AG09309 (cell line): ENCODE measurements at regions not wholly inside any gene's neighbourhood (a gene's known extent, or its start where the extent isn't known, plus 50 kb on each side); places are given as distances from the start of the nearest gene placed in this dataset.

ENCODE experiments used
- DNase-seq: peaks from one replicate; pipeline ENCODE4 v3.0.0-alpha.2; 2010; ENCODE audit warnings: low read depth
- H3K4me3 ChIP-seq: 2 replicates; pipeline ENCODE4 v1.5.1; 2011; ENCODE audit warnings: mild to moderate bottlenecking, low read depth, low read length, moderate library complexity; ENCODE audit not compliant: control insufficient read depth
- TF ChIP-seq, protein P1 (sequence below): IDR thresholded peaks from 2 replicates; pipeline ENCODE4 v1.5.1; 2011; ENCODE audit warnings: mild to moderate bottlenecking, low read depth, low read length, inconsistent platforms; ENCODE audit not compliant: insufficient read depth, control insufficient read depth; ENCODE audit errors: missing control alignments

DNA sequence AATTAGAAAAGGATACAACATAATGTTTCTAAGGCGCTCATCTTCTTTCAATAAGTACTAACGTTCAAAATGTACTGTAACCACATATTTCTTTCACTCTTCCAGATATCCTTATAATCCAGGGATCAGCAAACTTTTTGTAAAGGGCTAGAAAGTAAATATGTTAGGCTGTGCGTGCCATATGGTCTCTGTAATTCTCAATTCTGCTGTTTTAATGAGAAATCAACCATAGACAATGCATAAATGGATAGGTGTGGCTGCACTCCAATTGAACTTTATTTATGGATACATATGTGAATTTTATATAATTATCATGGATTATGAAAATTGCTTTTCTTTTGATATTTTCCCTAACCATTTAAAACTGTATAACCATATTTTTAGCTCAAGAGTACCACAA, 459.4 kb downstream of the EPHA4 start:
- TF ChIP-seq, protein P1, sequence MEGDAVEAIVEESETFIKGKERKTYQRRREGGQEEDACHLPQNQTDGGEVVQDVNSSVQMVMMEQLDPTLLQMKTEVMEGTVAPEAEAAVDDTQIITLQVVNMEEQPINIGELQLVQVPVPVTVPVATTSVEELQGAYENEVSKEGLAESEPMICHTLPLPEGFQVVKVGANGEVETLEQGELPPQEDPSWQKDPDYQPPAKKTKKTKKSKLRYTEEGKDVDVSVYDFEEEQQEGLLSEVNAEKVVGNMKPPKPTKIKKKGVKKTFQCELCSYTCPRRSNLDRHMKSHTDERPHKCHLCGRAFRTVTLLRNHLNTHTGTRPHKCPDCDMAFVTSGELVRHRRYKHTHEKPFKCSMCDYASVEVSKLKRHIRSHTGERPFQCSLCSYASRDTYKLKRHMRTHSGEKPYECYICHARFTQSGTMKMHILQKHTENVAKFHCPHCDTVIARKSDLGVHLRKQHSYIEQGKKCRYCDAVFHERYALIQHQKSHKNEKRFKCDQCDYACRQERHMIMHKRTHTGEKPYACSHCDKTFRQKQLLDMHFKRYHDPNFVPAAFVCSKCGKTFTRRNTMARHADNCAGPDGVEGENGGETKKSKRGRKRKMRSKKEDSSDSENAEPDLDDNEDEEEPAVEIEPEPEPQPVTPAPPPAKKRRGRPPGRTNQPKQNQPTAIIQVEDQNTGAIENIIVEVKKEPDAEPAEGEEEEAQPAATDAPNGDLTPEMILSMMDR = no peak
- no peak overlapping the region for H3K4me3 ChIP-seq
- no peak for DNase-seq

DNA sequence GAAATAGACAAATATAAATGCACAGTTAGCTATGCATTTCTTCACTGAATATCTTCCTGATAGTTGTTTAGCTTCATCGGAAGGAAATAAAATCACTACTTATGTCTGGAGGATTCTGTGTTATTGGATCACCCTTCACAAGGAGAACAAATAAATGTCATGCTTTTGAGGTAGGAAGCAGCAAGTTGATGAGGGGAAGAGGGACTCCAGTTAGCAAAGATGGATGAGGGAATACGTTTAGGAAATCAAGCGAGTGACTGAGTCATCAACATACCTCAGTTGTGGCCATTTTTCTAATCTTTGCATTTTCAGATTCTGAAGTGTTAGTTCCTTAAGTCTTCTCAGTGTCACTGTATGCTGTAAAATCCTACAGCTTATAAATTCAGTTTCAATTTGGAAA, 456.2 kb downstream of the EPHA4 start:
- TF ChIP-seq, protein P1 = no peak
- no peak for DNase-seq
- H3K4me3 ChIP-seq = no peak overlapping the region

DNA sequence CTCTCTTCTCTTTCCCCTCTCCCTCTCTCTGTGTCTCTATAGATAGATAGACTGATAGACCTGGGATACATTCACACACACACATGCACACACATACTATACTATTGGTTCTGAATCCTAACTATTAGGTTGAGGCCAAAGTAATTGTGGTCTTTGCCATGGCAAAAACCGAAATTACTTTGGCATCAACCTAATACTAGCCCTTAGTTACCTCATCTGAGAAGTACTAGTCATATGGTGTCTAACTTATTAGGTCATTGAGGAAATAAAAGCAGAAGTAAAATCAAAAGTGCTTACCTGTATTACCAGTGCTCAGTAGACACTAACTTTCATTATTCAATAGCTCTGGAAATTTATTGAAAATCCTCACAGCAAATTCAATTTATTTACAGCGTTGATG, 451.5 kb downstream of the EPHA4 start:
- no peak for DNase-seq
- TF ChIP-seq, protein P1 = no peak

DNA sequence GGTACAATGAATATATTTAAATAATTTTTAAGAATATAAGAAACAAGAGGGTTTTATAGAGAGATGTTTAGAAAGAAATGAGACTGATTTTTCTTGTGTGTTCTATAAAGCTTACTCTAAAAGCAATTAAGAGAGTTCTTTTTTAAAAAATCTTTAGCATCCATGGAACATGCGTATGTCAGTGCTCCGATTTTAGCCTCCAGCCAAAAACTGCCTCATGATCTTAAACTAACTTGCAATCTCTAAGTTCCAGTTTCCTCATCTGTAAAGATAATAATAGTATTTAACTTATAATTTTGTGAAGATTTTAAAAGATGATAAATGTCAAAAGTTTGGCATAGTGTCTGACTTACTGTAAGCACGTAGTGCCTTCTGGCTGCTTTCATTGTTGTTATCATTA, 448.7 kb downstream of the EPHA4 start:
- TF ChIP-seq, protein P1 = no peak
- H3K4me3 ChIP-seq = no peak overlapping the region
- no peak for DNase-seq

More for the DNA sequence above, 451.5 kb downstream of the EPHA4 start:
- H3K4me3 ChIP-seq = no peak overlapping the region

DNA sequence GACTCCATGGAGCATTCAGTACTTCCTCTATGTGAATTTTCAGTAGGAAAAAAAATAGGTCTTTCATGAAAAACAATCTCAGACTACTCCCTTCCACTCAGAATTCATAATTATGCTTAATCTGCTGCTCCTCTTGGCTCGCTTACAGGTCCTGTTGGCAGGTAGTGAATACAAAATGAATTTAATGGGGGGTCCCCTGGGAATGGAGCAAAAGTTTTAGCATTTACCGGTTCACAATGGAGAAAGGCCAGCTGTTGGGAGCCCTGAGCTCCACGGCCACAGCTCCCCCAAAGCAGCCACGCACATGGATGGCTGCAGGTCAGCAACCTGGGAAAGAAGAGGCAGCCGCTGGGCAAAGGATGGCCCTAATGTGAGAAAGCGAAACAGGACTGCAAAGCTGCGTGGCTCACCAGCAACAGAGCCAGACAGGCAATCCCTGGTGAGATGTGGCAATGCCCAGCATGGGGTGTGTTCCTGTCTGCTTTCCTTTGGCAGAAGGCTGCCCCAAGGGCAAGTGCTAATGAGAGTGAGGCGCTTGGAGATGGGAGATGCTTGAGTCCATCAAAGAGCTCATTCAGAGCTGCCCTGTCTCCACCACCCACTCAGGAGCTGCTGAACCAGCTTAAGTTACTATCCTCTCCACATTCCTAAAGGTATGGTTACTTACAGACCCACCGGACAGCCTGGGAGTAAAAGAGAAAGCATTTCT, 447.4 kb downstream of the EPHA4 start:
- no peak overlapping the region for H3K4me3 ChIP-seq
- DNase-seq = no peak
- TF ChIP-seq, protein P1 = no peak

DNA sequence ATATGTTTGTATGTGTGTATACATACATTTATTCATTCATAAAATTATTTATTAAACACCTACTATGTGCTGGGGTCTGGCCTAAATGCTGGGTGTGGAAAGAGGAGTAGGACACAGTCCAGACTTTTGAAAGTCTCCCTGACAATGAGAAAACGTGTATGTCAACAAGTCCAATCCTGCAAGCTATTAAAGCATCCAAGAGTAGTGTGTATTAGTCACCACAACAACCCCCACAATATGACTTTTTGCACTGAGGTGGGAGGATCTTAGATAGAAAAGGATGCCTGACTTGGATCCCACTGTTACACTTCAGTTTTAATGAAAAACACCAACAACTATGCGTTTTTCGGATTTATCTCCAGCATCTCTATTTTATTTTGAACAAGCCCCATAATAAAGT, 446.4 kb downstream of the EPHA4 start:
- TF ChIP-seq, protein P1 = no peak
- no peak overlapping the region for H3K4me3 ChIP-seq
- DNase-seq = no peak

DNA sequence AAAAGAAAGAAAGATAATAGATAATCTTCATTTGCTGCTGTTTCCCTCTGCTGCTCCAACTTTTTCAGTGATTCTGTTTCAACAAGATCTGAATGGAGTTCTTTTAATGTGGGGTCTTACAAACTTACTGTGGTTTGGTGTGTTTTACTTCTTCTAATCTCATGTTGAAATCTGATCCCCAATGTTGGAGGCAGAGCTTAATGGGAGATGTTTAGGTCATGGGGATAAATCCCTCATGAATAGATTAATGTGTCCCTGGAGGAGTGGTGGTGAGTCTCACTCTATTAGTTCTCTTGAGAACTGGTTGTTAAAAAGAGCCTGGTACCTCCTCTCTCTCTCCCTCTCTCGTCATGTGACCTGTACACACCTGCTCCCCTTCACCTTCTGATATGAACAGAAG, 442.4 kb downstream of the EPHA4 start:
- DNase-seq = no peak
- TF ChIP-seq, protein P1 = no peak
- no peak overlapping the region for H3K4me3 ChIP-seq
